Loucy (cell line): ENCODE measurements at regions not wholly inside any gene's neighbourhood (a gene's known extent, or its start where the extent isn't known, plus 50 kb on each side); places are given as distances from the start of the nearest gene placed in this dataset.

ENCODE experiments used
- CTCF ChIP-seq: fragments of 200-600 bp; sonication (generic); conservative IDR thresholded peaks from 2 replicates; pipeline ENCODE4 v1.5.1; 2014; ENCODE audit warnings: mild to moderate bottlenecking, antibody characterized with exemption, low read length
- EZH2phosphoT487 ChIP-seq: fragments of 200-600 bp; IDR thresholded peaks from 2 replicates; pipeline ENCODE4 v1.6.1; 2018; ENCODE audit warnings: antibody characterized with exemption, mild to moderate bottlenecking, moderate library complexity, borderline replicate concordance

GRCh38 chr15:79640206-79640605 lies 208.1 kb downstream of the MINAR1 start:
- TF ChIP-seq EZH2phosphoT487, result no peak
- TF ChIP-seq CTCF, result no peak
